HepG2 (cell line): ENCODE measurements at regions not wholly inside any gene's neighbourhood (a gene's known extent, or its start where the extent isn't known, plus 50 kb on each side); places are given as distances from the start of the nearest gene placed in this dataset.

Experiments
- CBX5 ChIP-seq: sonication (generic); formaldehyde crosslinking; IDR thresholded peaks from 2 replicates; pipeline ENCODE4 v1.4.0; 2020; ENCODE audit warnings: missing genetic modification reagents, borderline replicate concordance
- GABPB1 ChIP-seq: IDR thresholded peaks from 2 replicates; pipeline ENCODE4 v1.6.1; 2016; ENCODE audit warnings: mild to moderate bottlenecking, missing genetic modification reagents, moderate library complexity, missing compliant biosample characterization
- TAF1 ChIP-seq: sonication (generic); formaldehyde crosslinking; IDR thresholded peaks from 2 replicates; pipeline ENCODE4 v1.4.0; 2020; ENCODE audit warnings: missing genetic modification reagents
- YY1 ChIP-seq: IDR thresholded peaks from 2 replicates; pipeline ENCODE4 v1.6.1; 2011; ENCODE audit warnings: low read length, low read depth, moderate library complexity, mild to moderate bottlenecking; ENCODE audit not compliant: insufficient read depth, insufficient replicate concordance
- TF ChIP-seq, protein P1 (sequence below): sonication (generic); formaldehyde crosslinking; IDR thresholded peaks from 2 replicates; pipeline ENCODE4 v1.5.1; 2020; ENCODE audit warnings: mild to moderate bottlenecking, missing genetic modification reagents, moderate library complexity

GRCh38 chr20:39397646-39398045, 435.5 kb downstream of the DHX35 start:
- TF ChIP-seq, protein P1, sequence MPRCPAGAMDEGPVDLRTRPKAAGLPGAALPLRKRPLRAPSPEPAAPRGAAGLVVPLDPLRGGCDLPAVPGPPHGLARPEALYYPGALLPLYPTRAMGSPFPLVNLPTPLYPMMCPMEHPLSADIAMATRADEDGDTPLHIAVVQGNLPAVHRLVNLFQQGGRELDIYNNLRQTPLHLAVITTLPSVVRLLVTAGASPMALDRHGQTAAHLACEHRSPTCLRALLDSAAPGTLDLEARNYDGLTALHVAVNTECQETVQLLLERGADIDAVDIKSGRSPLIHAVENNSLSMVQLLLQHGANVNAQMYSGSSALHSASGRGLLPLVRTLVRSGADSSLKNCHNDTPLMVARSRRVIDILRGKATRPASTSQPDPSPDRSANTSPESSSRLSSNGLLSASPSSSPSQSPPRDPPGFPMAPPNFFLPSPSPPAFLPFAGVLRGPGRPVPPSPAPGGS (CRISPR knock-in tag) = no peak
- no peak for TF ChIP-seq YY1
- no peak for TF ChIP-seq CBX5 (CRISPR knock-in tag)
- TF ChIP-seq GABPB1 = no peak
- TF ChIP-seq TAF1 (CRISPR knock-in tag) = no peak
